ENCODE measurements at regions not wholly inside any gene's neighbourhood (a gene's known extent, or its start where the extent isn't known, plus 50 kb on each side); places are given as distances from the start of the nearest gene placed in this dataset.
"Not testable (repeated sequence)": the region's sequence is repeated elsewhere in the genome, so short reads cannot be mapped to it uniquely, and the experiment has no call there.

DNA sequence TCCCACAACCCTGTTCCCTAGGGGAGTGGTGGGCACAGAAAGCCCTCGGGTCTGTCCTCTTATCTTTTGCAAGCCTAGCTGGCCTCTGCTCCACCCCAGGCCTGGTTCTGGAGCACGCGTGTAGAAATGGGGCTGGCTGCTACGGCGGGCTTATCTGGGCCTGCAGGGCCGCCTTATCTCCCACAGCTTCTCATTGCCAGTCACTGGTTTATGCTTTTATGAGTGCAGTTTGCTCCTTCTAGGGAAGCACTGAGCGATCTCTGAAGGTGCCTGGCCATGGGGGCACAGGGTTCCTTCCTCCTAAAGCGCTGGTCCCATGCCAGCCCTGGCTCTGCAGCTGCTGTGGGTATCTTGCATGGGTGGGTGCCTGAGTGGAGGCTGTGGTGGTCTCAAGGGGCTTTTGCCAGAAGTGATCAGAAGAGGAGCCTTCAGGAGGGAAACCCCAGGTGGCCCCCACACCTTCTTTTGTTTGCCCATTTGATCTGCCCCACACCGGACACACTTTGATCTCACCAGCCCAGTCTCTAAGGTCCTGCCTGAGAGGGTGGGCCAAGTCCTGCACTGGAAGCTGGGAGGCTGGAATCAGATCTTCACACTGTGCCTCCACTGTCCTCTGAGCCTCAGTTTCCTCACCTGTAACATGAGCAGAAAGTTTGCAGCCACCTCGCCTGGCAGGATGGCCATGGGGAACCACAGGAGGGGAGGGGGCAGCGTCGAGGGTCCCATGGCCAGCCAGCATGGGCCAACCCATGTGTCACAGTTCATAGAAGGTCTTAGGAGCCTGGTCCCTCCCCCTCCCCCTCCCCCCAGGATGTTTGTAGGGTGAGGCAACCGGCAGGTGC, 86.6 kb upstream of the FGF3 start:
- DNase-seq (ENCODE audit: low read depth), result peak; percentile 72

DNA sequence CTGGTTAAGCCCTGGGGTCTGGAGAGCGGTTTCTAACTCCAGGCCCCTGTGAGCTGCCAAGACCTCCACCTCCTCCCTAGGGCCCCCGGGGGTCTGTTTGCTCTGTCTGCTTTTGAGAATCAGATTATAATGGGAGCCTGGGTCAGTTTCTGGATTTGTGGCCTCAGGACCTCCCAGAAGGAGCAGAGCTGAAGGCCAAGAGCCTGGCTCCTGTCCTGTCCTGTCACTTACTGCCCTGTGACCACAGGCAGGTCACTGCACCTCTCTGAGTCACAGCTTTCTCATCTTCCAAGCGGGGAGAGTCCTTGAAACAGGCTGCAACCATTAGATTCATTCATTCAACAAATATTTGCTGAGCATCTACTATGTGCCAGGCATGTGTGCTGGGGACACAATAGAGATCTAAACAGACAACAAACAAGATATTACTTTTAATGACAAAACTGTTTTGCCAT, 87.3 kb upstream of the FGF3 start:
- no peak for DNase-seq (ENCODE audit: low read depth)

DNA sequence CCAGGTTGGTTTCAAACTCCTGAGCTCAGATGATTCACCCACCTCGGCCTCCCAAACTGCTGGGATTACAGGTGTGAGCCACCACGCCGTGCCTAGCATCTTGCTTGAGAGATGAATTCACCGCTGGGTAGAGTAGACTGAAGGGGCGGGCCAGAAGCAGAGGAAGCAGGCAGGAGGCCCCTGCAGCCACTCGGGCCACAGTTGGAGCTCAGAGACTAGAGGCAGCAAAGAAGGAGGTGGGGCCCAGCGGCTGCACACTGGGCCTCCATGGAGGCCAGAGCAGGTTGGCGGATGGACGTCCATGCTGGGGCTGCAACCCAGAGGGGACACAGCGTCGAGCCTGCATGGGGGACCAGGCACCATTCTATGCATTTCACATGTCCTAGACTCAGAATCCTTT, 88.4 kb upstream of the FGF3 start:
- DNase-seq (ENCODE audit: low read depth), result no peak

DNA sequence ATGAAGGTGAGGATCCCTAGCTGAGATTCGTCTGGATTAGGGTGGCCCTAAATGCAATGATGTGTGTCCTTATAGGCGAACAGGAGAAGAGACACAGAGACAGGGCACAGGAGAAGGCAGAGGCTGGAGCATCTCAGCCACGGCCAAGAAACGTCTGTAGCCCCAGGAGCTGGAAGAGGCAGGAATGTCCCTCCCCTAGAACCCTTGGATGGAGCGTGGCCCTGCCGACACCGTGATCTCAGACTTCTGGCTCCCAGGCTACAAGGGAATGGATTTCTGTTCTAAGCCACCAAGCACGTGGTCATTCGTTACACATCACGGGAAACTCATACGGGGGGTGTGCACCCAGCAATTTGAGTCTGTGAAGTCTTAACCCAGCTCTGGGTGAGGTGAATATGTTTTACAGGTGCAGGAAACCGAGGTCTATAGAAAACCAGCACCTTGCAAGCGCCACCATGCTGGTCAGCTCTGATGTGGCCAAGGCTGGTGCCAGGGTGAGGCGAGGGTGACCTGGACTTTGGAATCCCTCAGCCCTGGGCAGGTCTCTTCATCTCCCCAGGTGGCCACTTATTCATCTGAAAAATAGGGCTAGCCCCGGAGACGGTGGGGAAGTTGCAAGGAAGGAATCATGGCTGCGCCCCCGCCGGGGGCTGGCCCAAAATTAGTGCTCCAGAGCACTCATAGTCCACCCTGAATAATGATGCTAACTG, 89.5 kb upstream of the FGF3 start:
- no peak for DNase-seq (ENCODE audit: low read depth)

DNA sequence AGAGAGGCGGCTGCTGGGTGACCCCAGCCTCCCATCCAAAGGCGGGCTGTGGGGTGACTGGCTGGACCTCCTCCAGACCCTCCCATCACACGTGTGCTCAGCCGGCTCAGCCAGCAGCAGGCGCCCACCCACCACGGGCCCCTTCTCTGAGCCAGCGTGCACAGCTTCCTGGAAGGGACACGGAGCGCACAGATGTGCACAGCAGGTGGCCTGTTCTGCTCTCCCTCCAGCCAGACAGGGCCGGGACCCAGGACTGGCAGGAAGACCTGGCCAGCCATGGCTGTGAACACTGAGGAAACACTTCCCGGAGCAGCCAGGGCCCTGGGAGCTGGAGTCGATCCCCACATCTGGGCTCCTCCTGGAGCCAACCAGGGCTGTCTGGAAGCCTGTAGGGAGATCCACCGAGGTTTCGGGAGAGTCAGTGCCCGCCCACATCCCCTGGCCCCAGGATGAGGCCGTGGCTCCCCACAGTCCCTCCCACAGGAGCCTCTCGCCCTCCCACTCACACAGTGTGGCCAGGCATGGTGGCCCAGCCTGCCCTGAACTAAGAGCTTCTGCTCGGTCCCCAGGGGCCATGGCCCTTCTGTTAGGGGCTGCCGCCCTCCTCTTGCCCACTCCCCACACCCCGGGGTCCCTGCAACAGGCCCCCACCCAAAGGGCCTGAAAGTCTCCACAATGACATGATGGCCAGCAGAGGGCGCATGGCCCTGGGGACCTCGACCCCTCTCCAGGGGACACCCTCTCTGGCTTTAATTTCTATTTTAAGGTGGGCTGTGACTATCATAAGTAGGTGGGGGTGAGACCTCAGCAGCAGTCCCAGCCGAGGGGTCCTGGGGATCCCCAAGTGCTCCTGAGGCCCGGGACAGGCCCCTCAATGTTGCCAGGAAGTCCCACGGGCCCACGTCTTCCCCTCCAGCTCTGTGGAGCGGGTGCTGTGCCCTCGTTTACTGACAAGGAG, 90.6 kb upstream of the FGF3 start:
- DNase-seq (ENCODE audit: low read depth), result no peak

DNA sequence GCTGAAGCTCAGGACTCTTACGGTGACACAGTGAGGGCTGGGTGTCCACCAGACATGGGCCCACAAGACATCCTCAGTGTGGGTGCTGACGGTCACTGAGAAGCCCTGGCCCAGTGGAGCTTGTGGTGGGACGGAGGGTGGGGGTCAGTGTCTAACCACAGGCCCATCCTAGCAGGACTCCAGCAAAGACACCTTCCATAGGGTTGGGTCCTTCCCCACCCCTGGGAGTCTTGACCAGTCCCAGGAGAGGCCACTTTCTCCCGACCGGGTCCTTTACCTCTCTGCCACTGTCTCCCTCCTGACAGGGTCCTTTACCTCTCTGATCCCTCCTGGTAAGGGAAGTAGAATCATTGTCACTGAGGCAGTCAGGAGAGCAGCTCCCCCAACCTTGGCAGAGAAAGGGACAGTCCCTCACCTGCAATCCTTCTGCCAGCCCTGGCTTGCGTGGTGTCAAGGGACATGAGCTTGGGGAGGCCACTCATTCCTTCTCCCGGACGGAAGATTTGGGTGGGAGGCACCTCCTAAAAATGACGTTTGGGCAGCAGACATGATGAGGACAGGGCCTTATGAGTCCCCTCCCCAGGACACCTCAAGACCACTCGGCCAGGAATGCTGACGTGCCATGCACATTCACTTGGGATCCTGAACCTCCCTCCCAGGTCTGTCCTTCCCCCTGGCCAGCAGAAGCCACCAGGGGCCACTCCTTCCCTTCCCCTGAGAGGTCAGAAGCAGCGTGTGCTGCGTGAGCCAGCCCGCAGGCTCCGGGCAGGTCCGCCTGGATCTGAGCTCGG, 91.5 kb upstream of the FGF3 start:
- DNase-seq (ENCODE audit: low read depth), result no peak

DNA sequence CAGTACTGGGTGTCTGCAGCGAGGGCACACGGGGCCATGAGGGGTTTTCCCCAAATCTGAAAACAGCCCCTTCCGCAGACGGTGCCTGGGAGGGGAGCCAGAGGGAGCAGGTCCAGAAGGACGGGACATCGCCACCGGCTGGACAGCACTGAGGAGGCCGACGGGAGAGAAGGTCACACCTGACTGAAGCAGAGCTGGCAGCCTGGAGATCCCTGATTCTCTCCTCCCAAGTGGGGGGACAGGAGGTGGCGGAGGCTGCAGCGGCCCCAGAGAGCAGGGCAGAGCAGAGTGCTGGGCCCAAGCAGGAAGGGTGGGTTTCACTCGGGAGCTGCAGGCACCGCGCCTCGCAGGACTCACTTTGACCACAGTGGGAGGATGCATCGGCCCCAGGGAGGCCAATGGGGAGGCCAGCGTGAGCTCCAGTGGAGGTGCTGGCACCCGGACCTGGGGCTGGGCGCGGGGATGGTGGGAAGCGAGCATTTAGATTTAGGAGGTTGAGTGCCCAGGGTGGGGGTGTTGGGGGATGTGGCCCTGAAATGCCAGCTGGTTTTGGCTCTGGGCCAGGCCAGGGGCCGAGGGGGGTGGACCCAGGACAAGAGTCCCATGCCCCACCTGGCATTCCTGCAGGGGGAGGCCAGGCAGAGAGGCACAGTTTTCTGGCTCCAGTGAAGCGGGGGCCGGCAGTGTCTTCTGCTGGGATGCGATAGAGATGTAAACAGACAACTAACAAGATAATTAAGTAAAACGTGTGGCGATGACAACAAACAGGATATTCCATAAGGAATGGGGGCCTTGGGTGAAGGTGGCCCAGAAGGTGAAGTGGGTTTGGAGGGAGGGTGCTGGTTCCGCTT, 92.3 kb upstream of the FGF3 start:
- DNase-seq (ENCODE audit: low read depth), result no peak

DNA sequence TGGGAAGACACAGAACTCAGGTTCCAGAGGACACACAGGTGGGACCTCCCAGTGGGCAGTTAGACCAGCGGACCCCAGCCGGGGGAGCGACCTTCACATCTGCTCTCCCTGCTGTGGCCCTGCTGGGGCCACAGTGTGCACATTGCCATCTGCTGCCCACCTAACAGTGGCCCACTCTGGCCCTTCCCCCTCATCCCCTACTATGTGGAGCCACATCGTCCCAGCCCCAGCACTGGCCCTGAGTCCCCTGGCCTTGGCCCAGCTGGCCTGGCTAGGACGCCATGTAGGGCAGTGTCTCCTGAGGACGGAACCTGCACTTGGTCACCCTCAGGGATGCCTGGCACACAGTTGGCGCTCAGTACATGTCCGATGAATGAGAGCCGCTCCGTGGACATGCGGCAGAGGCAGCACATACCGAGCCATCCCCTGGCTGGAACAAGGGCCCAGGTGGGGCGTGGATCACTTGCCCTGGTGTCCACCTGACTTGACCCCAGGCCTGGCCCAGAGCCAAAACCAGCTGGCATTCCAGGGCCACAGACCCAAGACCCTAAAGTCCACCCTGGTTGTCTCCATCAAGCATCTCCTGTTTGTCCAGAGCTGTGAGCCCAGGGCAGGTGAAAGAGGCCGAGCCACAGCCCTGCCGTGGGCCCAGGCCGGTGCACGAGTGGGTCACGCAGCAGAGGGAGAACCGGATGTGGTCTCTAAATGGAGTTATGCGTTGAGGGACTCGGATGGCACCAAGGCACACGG, 93.1 kb upstream of the FGF3 start:
- no peak for DNase-seq (ENCODE audit: low read depth)

DNA sequence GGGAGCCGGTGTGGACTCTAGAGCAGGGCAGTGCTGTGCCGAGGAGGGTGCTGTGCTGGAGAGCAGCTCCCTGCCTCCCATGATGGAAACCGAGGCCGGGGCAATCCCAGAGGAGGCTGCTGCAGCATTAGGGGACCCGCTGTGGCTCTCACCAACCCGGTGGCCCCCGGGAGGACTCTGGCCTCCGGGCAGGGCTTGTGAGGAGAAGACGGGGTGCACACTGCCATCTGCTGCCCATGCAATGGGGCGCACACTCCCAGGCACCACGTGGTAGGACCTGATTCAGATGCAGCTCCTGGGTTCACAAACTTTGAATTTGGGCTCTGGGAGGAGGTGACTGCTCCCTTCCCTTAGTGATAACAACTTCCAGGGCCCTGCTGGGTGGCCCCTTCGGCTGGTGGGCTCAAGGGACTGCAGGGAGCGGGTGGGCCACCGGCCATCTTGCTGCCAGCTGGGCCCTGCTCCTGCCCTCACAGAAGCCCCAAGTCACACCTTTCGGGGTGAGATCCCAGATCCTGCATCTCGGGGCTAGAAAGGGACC, 93.8 kb upstream of the FGF3 start:
- no peak for DNase-seq (ENCODE audit: low read depth)

DNA sequence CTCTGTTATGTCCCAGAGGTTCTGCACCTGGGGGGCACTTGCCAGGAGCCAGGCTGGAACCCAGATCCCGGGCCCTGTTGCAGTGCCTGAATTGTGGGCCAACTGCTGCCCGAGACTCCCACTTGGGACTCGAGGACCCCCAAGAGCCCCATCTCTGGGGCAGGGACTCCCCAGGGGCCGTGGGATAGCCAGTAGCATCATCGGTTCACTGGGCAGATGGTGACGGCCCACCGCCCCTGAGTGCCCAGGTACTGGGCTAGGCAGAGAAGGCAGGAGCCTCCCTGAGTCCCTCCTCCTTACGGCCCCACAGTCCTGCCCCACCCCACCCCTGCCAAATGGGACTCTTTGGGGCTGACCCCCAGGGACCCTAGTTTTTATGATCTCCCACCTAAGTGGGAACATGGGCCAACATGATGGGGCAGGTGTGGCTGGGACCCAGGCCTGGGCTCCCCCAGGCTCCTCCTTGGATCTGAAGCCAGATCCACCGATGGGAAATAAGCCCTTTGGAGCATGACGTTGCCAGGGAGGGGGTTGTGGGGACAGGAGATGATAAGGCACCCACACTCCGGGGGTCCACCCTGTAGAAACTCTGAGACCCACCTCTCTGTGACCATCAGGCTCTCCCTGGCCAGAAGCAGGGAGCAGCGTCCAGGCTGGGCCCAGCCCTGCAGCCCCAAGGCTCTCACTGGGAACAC, 94.5 kb upstream of the FGF3 start:
- DNase-seq (ENCODE audit: low read depth), result no peak

DNA sequence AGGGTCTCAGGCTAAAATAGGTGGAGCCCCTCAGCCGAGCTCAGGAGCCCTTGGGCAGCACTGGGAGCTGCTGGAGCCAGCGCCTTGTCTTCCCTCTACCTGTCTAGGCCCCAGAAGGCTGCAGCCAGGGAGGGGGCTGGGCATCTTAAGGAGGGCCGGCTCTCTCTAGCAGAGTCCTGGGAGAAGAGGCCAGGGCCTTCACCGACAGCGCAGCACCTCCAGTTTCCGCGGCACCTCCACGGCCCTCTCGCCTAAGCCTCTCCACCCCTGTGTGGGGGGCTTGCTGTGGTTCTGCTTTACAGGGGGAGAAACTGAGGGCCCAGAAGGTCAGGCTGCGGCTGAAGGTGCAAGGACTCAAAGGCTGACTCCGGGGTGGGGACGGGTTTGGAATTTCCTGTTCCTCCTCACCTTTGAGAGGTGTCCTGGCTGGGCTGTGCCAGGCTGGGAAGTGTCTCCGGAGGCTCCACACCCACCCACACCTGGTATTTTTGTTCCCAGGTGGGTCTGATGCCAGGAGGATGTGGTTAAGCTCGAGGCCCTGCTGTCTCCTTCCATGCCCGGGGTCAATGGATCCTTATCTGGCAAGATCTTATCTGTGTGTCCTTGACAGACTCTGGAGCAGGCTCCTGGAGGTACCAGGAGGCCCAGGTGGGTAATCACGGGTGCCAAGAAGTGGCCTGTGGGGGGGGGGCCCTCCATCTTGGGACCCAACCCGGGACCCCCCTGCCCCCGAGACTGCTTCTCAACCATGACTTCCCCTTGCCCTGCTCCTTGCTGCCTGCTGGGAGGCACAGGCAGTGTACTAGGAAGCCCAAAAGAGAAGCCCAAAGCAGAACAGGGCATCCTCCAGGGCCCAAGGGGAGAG, 95.3 kb upstream of the FGF3 start:
- no peak for DNase-seq (ENCODE audit: low read depth)

DNA sequence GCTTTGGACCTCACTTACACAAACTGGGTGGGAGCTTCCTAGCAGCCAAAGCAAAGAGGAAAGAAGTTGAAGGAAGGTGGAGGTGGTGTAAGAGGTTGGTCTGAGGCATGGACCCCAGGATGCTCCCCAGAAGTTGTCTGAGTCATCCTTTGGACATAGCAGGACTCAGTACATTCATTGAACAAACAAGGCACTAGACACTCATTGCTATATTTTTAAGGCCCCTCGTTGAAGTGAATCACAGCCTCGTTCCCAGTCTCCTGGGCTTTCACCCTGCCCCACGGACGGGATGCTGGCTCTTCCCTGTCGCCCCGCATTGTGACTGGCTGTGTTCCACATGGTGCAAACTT, 95.9 kb upstream of the FGF3 start:
- no peak for DNase-seq (ENCODE audit: low read depth)

DNA sequence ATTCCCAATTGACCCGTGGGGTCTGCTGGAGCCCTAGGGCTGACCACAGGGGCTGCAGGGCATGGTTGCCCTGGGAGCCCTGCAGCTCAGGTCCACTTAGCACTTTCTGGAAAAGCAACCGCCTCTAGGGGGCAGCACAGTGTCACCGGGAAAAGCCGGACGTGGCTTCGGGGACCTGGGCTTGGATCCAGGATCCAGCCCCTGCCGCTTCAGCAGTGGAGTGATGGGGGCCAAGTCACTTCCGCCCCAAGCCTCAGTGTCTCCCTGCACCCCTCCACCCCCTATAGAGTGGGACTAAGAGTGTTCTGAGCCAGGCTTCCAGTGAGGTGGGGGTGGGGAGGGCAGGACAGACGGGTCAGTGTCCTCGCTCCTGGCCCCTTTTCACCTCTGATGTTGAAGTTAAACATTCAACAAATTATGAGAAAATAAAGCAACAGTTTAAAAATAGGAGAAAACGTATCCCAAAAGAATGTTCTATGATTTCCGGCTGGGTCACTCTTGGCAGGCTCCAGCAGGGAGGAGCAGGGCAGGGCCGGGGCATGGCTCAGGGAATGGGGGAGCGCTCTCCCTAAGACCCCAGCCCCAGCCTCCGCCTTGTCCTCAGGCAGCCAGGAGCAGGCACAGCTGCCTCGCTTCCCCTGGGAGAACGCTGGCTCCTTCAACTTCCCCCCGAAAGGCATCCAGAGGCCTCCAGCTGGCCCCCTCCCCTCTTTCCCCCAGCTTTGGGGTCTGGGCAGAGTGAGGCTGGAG, 96.5 kb upstream of the FGF3 start:
- DNase-seq (ENCODE audit: low read depth), result peak; percentile 27

DNA sequence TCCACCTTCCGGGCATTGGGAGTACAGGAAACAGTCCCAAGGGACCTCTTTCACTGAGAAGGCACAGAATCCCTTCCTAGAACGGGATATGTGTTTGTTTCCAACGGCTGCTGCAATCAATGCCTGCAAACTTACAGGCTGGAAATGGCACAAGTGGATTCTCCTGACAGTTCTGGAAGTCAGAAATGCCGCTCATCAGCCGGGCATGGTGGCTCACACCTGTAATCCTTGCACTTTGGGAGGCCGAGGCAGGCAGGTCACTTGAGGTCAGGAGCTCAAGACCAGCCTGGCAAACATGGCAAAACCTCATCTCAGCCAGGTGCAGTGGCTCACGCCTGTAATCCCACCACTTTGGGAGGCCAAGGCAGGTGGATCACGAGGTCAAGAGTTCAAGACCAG, 97.0 kb upstream of the FGF3 start:
- not testable (repeated sequence) for DNase-seq (ENCODE audit: low read depth)

DNA sequence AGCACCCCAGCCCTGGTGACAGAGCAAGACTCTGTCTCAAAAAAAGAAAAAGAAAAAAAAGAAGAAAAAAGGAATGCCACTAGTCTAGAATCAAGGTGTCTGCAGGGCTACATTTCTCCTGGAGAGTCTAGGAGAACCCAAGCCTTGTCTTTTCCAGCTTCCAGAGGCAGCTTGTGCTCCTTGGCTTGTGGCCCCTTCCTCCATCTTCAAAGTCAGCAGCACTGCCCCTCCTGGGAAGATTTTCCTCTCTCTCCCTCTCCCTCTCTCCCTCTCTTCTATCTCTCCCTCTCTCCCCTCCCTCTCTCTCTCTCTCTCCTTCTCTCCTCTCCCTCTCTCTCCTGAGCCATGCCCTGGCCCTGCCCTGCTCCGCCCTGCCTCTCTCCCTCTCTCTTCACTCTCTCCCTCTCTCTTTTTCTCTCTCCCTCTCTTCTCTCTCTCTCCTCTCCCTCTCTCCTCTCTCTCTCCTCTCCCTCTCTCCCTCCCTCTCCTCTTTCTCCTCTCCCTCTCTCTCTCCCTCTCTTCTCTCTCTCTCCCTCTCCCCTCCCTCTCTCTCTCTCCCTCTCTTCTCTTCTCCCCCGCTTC, 97.7 kb upstream of the FGF3 start:
- DNase-seq (ENCODE audit: low read depth), result no peak

DNA sequence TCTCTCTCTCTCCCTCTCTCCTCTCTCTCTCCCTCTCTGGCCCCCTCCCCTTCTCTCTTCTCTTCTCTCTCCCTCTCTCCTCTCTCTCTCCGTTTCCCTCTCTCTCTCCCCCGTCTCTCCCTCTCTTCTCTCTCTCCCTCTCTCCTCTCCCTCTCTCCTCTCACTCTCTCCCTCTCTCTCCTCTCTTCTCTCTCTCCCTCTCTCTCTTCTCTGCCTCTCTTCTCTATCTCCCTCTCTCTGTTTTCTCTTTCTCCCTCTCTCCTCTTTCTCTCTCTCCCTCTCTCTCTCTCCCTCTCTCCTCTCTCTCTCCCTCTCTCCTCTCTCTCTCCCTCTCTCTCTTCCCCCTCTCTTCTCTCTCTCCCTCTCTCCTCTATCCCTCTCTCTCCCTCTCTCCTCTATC, 98.3 kb upstream of the FGF3 start:
- no peak for DNase-seq (ENCODE audit: low read depth)
